Lower leg skin (tissue), 3 donors: ENCODE measurements at regions not wholly inside any gene's neighbourhood (a gene's known extent, or its start where the extent isn't known, plus 50 kb on each side); places are given as distances from the start of the nearest gene placed in this dataset.

ENCODE experiments used
- CTCF ChIP-seq, 3 donors: fragments of 450-650 bp; IDR thresholded peaks; one replicate each; pipeline ENCODE4 v1.5.1; 2016; ENCODE audit warnings: antibody characterized with exemption in 3 of 3, mild to moderate bottlenecking in 3 of 3, moderate library complexity in 2 of 3
- POLR2A ChIP-seq, 2 donors: fragments of 450-650 bp; IDR thresholded peaks; one replicate each; pipeline ENCODE4 v1.6.1; 2016 to 2017; ENCODE audit warnings: antibody characterized with exemption in 2 of 2, mild to moderate bottlenecking in 1 of 2, moderate library complexity in 1 of 2

GRCh38 chr20:10114598-10114997, 79.8 kb downstream of the ANKEF1 start:
- TF ChIP-seq CTCF (IDR thresholded peaks at IDR 0.05) (no peak), POLR2A (IDR thresholded peaks at IDR 0.05) (no peak)
